Spinal cord (tissue), 9 donors: ENCODE measurements at regions not wholly inside any gene's neighbourhood (a gene's known extent, or its start where the extent isn't known, plus 50 kb on each side); places are given as distances from the start of the nearest gene placed in this dataset.

Source experiments
- DNase-seq, 6 donors: peaks; one replicate each; pipeline versions ENCODE4 v3.0.0 to v3.0.0-alpha.2; 2013 to 2015; ENCODE audit warnings: low spot score in 6 of 6, low read depth in 4 of 6
- H3K27ac ChIP-seq: one replicate; pipeline ENCODE4 v1.5.1; 2013; ENCODE audit warnings: low read depth, low read length, control low read depth
- H3K27me3 ChIP-seq: one replicate; pipeline ENCODE4 v1.6.1; 2013; ENCODE audit warnings: low read length; ENCODE audit not compliant: control insufficient read depth, insufficient read depth
- H3K36me3 ChIP-seq: one replicate; pipeline ENCODE4 v1.6.1; 2013; ENCODE audit warnings: low read length; ENCODE audit not compliant: control insufficient read depth, insufficient read depth
- H3K4me1 ChIP-seq: one replicate; pipeline ENCODE4 v1.6.1; 2013; ENCODE audit warnings: low read length; ENCODE audit not compliant: control insufficient read depth, insufficient read depth
- H3K4me3 ChIP-seq: one replicate; pipeline ENCODE4 v1.5.1; 2013; ENCODE audit warnings: low read depth, low read length, control low read depth
- H3K9me3 ChIP-seq: one replicate; pipeline ENCODE4 v1.6.1; 2013; ENCODE audit warnings: low read length; ENCODE audit not compliant: control insufficient read depth, insufficient read depth
- WGBS: methylation state at CpG from one replicate; pipeline ENCODE4 v1.1.5; 2013; ENCODE audit warnings: missing lambda C conversion rate; ENCODE audit not compliant: insufficient coverage; 5-methylcytosine and 5-hydroxymethylcytosine counted together
- donor health status: healthy.

DNA sequence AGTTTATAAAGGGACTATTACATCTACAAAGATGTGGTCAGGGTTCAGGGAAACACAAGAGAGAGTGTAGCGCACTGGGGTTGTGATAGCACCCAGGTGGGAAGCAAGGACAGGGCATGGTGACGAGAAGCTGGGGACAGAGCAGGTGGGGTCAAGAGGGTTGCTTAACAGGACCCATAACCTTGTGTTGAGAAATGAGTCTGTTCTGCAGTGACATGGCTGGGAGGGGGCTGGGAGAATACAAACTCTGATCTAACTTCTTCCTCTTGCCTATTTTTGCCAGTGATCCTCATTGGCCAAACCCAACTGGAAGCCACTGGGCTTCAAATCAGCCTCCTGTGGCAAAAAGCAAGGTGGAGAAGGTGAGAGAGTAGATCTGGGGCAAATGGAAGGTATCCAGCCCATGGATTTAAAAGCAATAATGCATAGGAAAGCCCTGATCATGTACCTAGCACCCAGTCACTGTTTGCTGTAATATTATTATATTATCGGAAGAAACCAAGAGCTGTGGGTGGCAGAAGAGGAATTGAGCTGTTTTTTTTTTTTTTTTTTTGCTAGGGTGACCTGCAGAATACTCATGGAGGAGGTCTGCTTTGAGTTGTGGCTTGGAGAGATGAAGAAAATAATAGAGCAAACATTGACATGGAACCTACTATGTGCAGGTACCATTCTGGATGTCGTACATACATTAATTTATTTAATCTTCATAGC is 76.9 kb upstream of the ZFHX3 start:
- DNase-seq = no peak
- WGBS = 100% methylated on average over 2 of the region's 4 CpGs
- H3K27ac ChIP-seq = no peak overlapping the region
- peaks cover 9% of the 10 kb centered on the region for H3K27me3 ChIP-seq
- H3K4me1 ChIP-seq = peaks cover 5% of the 10 kb centered on the region
- no peaks in the 10 kb centered on the region for H3K9me3 ChIP-seq
- no peak overlapping the region for H3K4me3 ChIP-seq
- H3K36me3 ChIP-seq = no peaks in the 10 kb centered on the region

GRCh38 chr16:73124097-73124652 is 76.2 kb upstream of the ZFHX3 start:
- no peak overlapping the region for H3K27ac ChIP-seq
- no peaks in the 10 kb centered on the region for H3K36me3 ChIP-seq
- H3K4me1 ChIP-seq = peaks cover 5% of the 10 kb centered on the region
- WGBS = 98% methylated on average over 8 of the region's 10 CpGs
- DNase-seq = no peak
- H3K27me3 ChIP-seq = peaks cover 9% of the 10 kb centered on the region
- H3K9me3 ChIP-seq = no peaks in the 10 kb centered on the region
- H3K4me3 ChIP-seq = no peak overlapping the region

DNA sequence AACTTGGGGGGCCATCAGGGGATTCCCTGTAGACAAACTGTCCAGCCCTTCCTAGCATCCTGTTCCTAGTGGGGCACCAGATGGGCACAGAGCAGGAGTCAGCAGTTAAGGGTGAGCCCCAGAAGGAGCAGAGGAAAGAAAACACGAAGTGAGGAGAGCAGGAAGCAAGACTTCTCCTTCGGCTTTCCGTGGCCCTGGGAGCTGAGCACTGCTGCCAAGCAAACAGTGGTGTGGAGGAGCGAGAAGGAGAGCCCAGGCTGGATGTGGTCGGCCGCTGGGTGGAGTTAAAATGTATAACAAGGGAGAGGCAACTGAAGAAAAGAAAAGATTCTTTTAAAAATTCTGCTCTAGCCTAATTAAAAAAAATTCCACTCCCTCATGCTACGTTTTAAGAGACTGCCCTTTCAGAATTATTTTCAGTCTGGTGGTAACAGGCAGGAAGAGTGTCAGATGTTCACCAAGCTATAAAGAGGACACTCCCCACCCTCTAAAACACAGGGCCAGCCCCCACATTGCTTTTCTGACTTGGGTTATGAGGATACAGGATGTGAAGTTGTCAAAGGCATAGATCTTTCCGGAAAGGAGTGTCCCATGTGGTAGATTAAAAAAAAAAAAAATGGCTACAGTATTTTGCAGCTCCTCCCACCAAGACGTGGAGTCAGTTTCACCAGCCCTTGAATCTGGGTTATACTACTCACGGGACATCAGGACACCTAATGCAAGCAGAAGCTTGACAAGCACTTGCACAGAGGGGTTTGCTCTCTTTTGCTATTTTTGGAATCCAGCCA is 74.9 kb upstream of the ZFHX3 start:
- 68% methylated on average over 5 of the region's 10 CpGs for WGBS
- Histone ChIP-seq H3K27ac (peak overlapping the region; percentile 79), H3K9me3 (no peaks in the 10 kb centered on the region), H3K36me3 (no peaks in the 10 kb centered on the region), H3K27me3 (peaks cover 8% of the 10 kb centered on the region), H3K4me3 (no peak overlapping the region), H3K4me1 (peaks cover 5% of the 10 kb centered on the region)
- peak in 1 of 6 donors; percentile 43 for DNase-seq

- no peaks in the 10 kb centered on the region for H3K27me3 ChIP-seq
Observed at GRCh38 chr16:73116576-73116975, 68.6 kb upstream of the ZFHX3 start.

DNA sequence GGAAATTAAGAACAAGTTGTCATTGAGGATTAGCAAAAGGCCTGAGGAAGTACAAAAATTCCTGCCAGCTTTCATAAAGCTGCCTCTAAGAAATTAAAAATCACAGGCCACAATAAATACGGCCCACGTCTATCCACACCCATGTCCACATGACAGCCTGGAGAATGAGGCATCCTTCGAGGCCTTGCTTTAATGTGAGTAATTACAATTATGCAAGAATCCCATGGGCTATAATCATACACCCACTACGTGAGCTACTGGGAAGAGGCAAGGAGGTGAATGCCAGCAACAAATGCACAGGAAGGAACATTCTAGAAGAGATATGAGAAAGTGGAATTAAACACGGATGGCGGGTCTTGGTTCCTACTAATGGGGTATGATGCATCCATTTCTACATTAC is 65.4 kb upstream of the ZFHX3 start:
- no peak for DNase-seq
- no peaks in the 10 kb centered on the region for H3K4me1 ChIP-seq
- H3K27ac ChIP-seq = no peak overlapping the region
- H3K4me3 ChIP-seq = no peak overlapping the region
- no peaks in the 10 kb centered on the region for H3K27me3 ChIP-seq
- H3K36me3 ChIP-seq = no peaks in the 10 kb centered on the region
- no peaks in the 10 kb centered on the region for H3K9me3 ChIP-seq
- no CpG with 5 or more reads among the region's 6 CpGs for WGBS

More at GRCh38 chr16:73116576-73116975, 68.6 kb upstream of the ZFHX3 start:
- Histone ChIP-seq H3K4me1 (no peaks in the 10 kb centered on the region), H3K9me3 (no peaks in the 10 kb centered on the region), H3K27ac (no peak overlapping the region), H3K36me3 (no peaks in the 10 kb centered on the region), H3K4me3 (no peak overlapping the region)
- no peak for DNase-seq
- 75% methylated on average over 2 of the region's 2 CpGs for WGBS

DNA sequence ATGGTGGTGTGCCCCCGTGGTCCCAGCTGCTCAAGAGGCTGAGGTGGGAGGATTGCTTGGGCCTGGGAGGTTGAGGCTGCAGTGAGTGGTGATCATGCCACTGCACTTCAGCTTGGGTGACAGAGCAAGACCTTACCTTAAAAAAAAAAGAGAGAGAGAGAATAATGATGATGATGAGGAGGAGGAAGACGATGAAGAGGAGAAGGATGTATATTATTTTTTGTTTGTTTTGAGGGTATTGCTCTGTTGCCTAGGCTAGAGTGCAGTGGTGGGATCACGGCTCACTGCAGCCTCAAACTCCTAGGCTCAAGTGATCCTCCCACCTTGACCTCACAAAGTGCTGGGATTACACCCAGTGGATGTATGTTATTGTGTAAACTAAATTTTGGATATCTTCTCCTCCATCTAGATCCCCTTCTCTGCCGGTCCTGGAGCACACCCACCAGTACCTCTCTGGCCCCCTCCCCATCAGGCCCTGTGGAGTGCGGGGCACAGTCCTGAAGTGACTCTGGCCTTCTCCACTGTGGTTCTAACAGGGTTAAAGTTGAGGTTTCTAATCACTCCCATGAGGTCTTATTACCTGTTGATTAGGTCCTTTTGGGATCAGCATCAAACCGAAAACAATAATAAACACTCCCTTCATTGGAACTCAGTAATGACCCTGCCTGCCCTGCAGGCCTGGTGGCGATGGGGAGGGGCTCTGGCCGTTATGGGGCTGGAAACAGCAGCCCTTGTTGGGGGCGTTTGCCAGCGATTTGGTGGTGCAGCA is 60.5 kb upstream of the ZFHX3 start:
- Histone ChIP-seq H3K4me1 (no peaks in the 10 kb centered on the region), H3K9me3 (no peaks in the 10 kb centered on the region), H3K4me3 (no peak overlapping the region), H3K27me3 (no peaks in the 10 kb centered on the region), H3K36me3 (no peaks in the 10 kb centered on the region), H3K27ac (no peak overlapping the region)
- DNase-seq = no peak
- WGBS = 72% methylated on average over 8 of the region's 10 CpGs

- WGBS = 100% methylated on average over 4 of the region's 4 CpGs
- Histone ChIP-seq H3K27me3 (no peaks in the 10 kb centered on the region), H3K4me3 (no peak overlapping the region), H3K4me1 (no peaks in the 10 kb centered on the region), H3K27ac (no peak overlapping the region), H3K36me3 (no peaks in the 10 kb centered on the region), H3K9me3 (no peaks in the 10 kb centered on the region)
- DNase-seq = no peak
Observed at GRCh38 chr16:73107371-73107770, 59.4 kb upstream of the ZFHX3 start.

GRCh38 chr16:73106329-73107034 is 58.6 kb upstream of the ZFHX3 start:
- no peak for DNase-seq
- WGBS = 85% methylated on average over 3 of the region's 6 CpGs
- Histone ChIP-seq H3K27ac (no peak overlapping the region), H3K4me1 (no peaks in the 10 kb centered on the region), H3K36me3 (no peaks in the 10 kb centered on the region), H3K9me3 (no peaks in the 10 kb centered on the region), H3K4me3 (no peak overlapping the region), H3K27me3 (no peaks in the 10 kb centered on the region)

DNA sequence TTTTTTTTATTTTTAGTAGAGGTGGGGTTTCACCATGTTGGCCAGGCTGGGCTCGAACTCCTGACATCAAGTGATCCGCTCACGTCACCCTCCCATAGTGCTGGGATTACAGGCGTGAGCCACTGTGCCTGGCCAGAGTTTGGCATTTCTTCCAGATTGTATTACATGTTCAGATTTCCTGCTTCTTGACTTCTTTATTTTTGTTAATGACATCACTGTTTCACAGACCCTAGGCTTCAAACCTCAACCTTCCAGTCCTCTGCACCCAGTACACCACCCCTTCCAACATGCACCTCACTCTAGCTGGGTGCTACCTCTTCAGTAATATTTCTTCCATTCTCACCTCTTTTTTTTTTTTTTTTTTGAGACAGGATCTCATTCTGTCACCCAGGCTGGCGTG is 53.6 kb upstream of the ZFHX3 start:
- Histone ChIP-seq H3K4me3 (no peak overlapping the region), H3K27ac (no peak overlapping the region), H3K36me3 (no peaks in the 10 kb centered on the region), H3K4me1 (no peaks in the 10 kb centered on the region), H3K9me3 (no peaks in the 10 kb centered on the region), H3K27me3 (peaks cover 7% of the 10 kb centered on the region)
- WGBS = 93% methylated on average over 5 of the region's 5 CpGs
- DNase-seq = no peak
